ENCODE measurements at regions not wholly inside any gene's neighbourhood (a gene's known extent, or its start where the extent isn't known, plus 50 kb on each side); places are given as distances from the start of the nearest gene placed in this dataset.

DNA sequence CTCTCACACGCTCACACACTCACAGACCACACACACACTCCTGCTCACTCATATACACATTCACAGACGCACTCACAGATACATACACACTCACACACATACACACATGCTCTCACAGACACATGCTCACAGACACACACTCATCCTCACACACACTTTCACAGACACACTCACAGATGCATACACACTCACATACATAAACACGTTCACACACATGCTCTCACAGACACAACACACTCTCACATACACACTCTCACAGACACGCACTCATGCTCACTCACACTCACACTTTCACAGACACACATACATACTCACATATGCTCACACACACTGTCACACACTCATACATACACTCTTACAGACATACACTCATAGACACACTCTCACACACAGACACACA is 82.2 kb downstream of the IRX2 start (continued):
- TF ChIP-seq, protein P1, sequence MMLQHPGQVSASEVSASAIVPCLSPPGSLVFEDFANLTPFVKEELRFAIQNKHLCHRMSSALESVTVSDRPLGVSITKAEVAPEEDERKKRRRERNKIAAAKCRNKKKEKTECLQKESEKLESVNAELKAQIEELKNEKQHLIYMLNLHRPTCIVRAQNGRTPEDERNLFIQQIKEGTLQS (IDR thresholded peaks at IDR 0.05): no peak
- TF ChIP-seq RAD21 (IDR thresholded peaks at IDR 0.05; ENCODE audit: low read depth) (no peak), ELF1 (IDR thresholded peaks at IDR 0.05; ENCODE audit: borderline replicate concordance, low read depth) (no peak)

DNA sequence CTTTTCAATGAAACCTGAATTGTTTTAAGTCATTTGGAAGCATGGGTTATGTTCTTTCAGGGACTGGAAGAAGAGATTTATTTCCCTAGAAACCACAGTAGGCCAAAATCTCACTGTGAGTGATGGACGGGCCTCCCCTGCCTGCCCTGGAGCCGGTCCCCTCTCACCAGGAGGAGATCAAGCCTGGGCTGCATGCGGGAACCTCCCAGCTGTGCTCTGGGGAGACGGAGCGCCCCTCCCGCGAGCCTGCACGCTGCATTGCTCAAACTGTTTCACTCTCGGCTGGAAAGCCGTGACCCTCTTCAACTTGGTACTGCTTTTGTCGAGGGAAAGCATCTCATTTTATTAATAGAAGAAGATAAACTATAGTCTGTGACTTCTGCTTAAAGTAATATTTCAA is 85.4 kb downstream of the IRX2 start:
- H3K79me2 ChIP-seq (ENCODE audit: insufficient read depth, low read length): no peaks in the 10 kb centered on the region
- ChIA-PET POLR2A (no interaction called here), CTCF (no interaction called here), RAD21 (ENCODE audit: low non-redundant PET in 1 of 2, low total read pairs in 2 of 2, uncharacterized antibody in 2 of 2, unreplicated experiment in 2 of 2) (no interaction called here)
- H3K27ac ChIP-seq (ENCODE audit: low read depth, low read length): no peak overlapping the region
- H3K9me2 ChIP-seq (ENCODE audit: insufficient read depth): no peaks in the 10 kb centered on the region
- no peak overlapping the region for H3K4me2 ChIP-seq (ENCODE audit: low read length)
- H3K4me3 ChIP-seq (replicated peaks in 1 of 2; ENCODE audit: low read depth in 1 of 2, low read length in 2 of 2): no peak overlapping the region
- no peak overlapping the region for H2AFZ ChIP-seq (ENCODE audit: low read depth, low read length, poor library complexity, severe bottlenecking)
- H3K27me3 ChIP-seq (ENCODE audit: insufficient read depth, low read length): no peaks in the 10 kb centered on the region
- no peak for TF ChIP-seq CBX3 (IDR thresholded peaks at IDR 0.05; ENCODE audit: low read depth)
- TF ChIP-seq ZNF274 (IDR thresholded peaks at IDR 0.05; ENCODE audit: low read depth, low read length): no peak
- TF ChIP-seq ELF1 (IDR thresholded peaks at IDR 0.05; ENCODE audit: borderline replicate concordance, low read depth): no peak
- TF ChIP-seq SIN3A (IDR thresholded peaks at IDR 0.05; ENCODE audit: low read depth): no peak
- no peak for TF ChIP-seq EZH2phosphoT487 (IDR thresholded peaks at IDR 0.05; ENCODE audit: borderline replicate concordance)
- no peaks in the 10 kb centered on the region for H3K36me3 ChIP-seq (ENCODE audit: control insufficient read depth in 1 of 2, insufficient read depth in 2 of 2, low read length in 2 of 2)
- intact Hi-C loops (cut with micrococcal nuclease): no loop called here
- no peak overlapping the region for H3K9ac ChIP-seq (ENCODE audit: low read length)
- peaks cover 14 to 18% of the 10 kb centered on the region in 2 experiments; a peak in 2 of 4 replicates for H3K9me3 ChIP-seq (ENCODE audit: control insufficient read depth in 1 of 2, insufficient read depth in 1 of 2, low read depth in 1 of 2, low read length in 2 of 2)
- H3K4me1 ChIP-seq (ENCODE audit: control insufficient read depth in 1 of 2, insufficient read depth in 2 of 2, low read length in 2 of 2): no peaks in the 10 kb centered on the region
- no TSS peak for BruUV-seq (replicated peaks)
- DNase-seq (ENCODE audit: low read depth, low spot score) (no peak), ATAC-seq (no peak)
- no peaks in the 10 kb centered on the region for H4K20me1 ChIP-seq (ENCODE audit: insufficient read depth)

DNA sequence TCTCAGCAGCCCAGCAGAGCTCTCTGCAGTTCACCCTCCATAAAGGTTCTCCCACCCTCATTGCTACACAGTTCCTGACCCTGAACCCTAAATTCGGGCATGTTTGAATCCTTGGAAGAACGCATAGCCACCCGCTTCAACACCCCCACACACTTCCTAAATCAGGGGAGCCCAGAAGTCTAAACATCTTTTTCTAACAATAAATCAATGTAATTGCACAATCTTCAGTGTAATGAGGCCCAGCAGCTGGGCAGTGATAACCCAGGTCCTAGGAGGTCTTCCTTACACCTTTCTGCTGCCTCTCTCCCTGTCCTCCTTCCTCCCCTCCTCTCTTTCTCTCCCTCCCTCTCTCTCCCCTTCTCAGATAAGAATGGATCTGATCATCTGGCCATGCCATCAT is 88.0 kb downstream of the IRX2 start:
- BruUV-seq (replicated peaks): no TSS peak
- TF ChIP-seq TCF7L2 (IDR thresholded peaks at IDR 0.05; ENCODE audit: borderline replicate concordance, extremely low read depth, insufficient read depth, insufficient read length): no peak
- TF ChIP-seq ZNF274 (IDR thresholded peaks at IDR 0.05; ENCODE audit: low read depth, low read length): no peak
- TF ChIP-seq ELF1 (IDR thresholded peaks at IDR 0.05; ENCODE audit: borderline replicate concordance, low read depth): no peak
- no peak for TF ChIP-seq RAD21 (IDR thresholded peaks at IDR 0.05; ENCODE audit: low read depth)
- no peak for TF ChIP-seq ZFX (IDR thresholded peaks at IDR 0.05)
- no peak for TF ChIP-seq YY1 (IDR thresholded peaks at IDR 0.05; ENCODE audit: extremely low read depth, insufficient replicate concordance, low read depth, low read length)
- no peak for TF ChIP-seq SP1 (IDR thresholded peaks at IDR 0.05; ENCODE audit: low read depth)
- TF ChIP-seq, protein P2, sequence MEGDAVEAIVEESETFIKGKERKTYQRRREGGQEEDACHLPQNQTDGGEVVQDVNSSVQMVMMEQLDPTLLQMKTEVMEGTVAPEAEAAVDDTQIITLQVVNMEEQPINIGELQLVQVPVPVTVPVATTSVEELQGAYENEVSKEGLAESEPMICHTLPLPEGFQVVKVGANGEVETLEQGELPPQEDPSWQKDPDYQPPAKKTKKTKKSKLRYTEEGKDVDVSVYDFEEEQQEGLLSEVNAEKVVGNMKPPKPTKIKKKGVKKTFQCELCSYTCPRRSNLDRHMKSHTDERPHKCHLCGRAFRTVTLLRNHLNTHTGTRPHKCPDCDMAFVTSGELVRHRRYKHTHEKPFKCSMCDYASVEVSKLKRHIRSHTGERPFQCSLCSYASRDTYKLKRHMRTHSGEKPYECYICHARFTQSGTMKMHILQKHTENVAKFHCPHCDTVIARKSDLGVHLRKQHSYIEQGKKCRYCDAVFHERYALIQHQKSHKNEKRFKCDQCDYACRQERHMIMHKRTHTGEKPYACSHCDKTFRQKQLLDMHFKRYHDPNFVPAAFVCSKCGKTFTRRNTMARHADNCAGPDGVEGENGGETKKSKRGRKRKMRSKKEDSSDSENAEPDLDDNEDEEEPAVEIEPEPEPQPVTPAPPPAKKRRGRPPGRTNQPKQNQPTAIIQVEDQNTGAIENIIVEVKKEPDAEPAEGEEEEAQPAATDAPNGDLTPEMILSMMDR (IDR thresholded peaks at IDR 0.05 in 2 of 3, conservative IDR thresholded peaks at IDR 0.05 in 1 of 3; ENCODE audit: borderline replicate concordance in 1 of 3, insufficient read depth in 1 of 3, low read depth in 2 of 3, low read length in 2 of 3): no peak
- no peak for TF ChIP-seq JUND (IDR thresholded peaks at IDR 0.05)
- TF ChIP-seq EGR1 (IDR thresholded peaks at IDR 0.05; ENCODE audit: low read depth): no peak
- TF ChIP-seq, protein P1 (IDR thresholded peaks at IDR 0.05): no peak
- TF ChIP-seq, protein P3, sequence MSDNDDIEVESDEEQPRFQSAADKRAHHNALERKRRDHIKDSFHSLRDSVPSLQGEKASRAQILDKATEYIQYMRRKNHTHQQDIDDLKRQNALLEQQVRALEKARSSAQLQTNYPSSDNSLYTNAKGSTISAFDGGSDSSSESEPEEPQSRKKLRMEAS (IDR thresholded peaks at IDR 0.05): no peak
- no peak for TF ChIP-seq EZH2 (IDR thresholded peaks at IDR 0.05)
- TF ChIP-seq SRF (IDR thresholded peaks at IDR 0.05; ENCODE audit: low read depth): no peak
- TF ChIP-seq CEBPB (IDR thresholded peaks at IDR 0.05; ENCODE audit: low read depth): no peak
- TF ChIP-seq EZH2phosphoT487 (IDR thresholded peaks at IDR 0.05; ENCODE audit: borderline replicate concordance): no peak

More for the DNA sequence above, 88.0 kb downstream of the IRX2 start:
- Histone ChIP-seq H2AFZ (ENCODE audit: low read depth, low read length, poor library complexity, severe bottlenecking) (no peak overlapping the region), H3K9me2 (ENCODE audit: insufficient read depth) (no peaks in the 10 kb centered on the region), H3K4me3 (replicated peaks in 1 of 2; ENCODE audit: low read depth in 1 of 2, low read length in 2 of 2) (no peak overlapping the region), H3K27me3 (ENCODE audit: insufficient read depth, low read length) (no peaks in the 10 kb centered on the region), H3K4me1 (ENCODE audit: control insufficient read depth in 1 of 2, insufficient read depth in 2 of 2, low read length in 2 of 2) (no peaks in the 10 kb centered on the region), H3K79me2 (ENCODE audit: insufficient read depth, low read length) (no peaks in the 10 kb centered on the region), H3K9ac (ENCODE audit: low read length) (no peak overlapping the region), H4K20me1 (ENCODE audit: insufficient read depth) (no peaks in the 10 kb centered on the region), H3K9me3 (ENCODE audit: control insufficient read depth in 1 of 2, insufficient read depth in 1 of 2, low read depth in 1 of 2, low read length in 2 of 2) (peaks cover 4 to 13% of the 10 kb centered on the region in 2 experiments; a peak in 2 of 4 replicates), H3K36me3 (ENCODE audit: control insufficient read depth in 1 of 2, insufficient read depth in 2 of 2, low read length in 2 of 2) (no peaks in the 10 kb centered on the region), H3K4me2 (ENCODE audit: low read length) (no peak overlapping the region), H3K27ac (ENCODE audit: low read depth, low read length) (no peak overlapping the region)
- DNase-seq (ENCODE audit: low read depth, low spot score) (no peak), ATAC-seq (no peak)
- ChIA-PET RAD21 (ENCODE audit: low non-redundant PET in 1 of 2, low total read pairs in 2 of 2, uncharacterized antibody in 2 of 2, unreplicated experiment in 2 of 2) (no interaction called here), CTCF (no interaction called here), POLR2A (no interaction called here)
- intact Hi-C loops (cut with micrococcal nuclease): no loop called here

Measured in HCT116 (cell line).